SK-N-MC (cell line): ENCODE measurements at regions not wholly inside any gene's neighbourhood (a gene's known extent, or its start where the extent isn't known, plus 50 kb on each side); places are given as distances from the start of the nearest gene placed in this dataset.

Experiments used
- EZH2 ChIP-seq: fragments of 200-600 bp; sonication (generic); IDR thresholded peaks from one replicate; pipeline ENCODE4 v1.6.1; 2017; ENCODE audit warnings: antibody characterized with exemption
- FOXP2 ChIP-seq: optimal IDR thresholded peaks from 2 replicates; pipeline ENCODE3; 2011; ENCODE audit warnings: mild to moderate bottlenecking, moderate library complexity; ENCODE audit not compliant: insufficient read depth; ENCODE audit errors: extremely low read length, control extremely low read depth
- POLR2AphosphoS5 ChIP-seq: IDR thresholded peaks from 2 replicates; pipeline ENCODE4 v1.6.1; 2012; ENCODE audit warnings: mild to moderate bottlenecking, low read depth, low read length, borderline replicate concordance

- TF ChIP-seq POLR2AphosphoS5: no peak
- no peak for TF ChIP-seq EZH2
- TF ChIP-seq FOXP2: no peak
Observed at GRCh38 chr17:27038676-27039075, 255.2 kb upstream of the WSB1 start.
